H54 (cell line): ENCODE measurements at regions not wholly inside any gene's neighbourhood (a gene's known extent, or its start where the extent isn't known, plus 50 kb on each side); places are given as distances from the start of the nearest gene placed in this dataset.
"Not testable (repeated sequence)": the region's sequence is repeated elsewhere in the genome, so short reads cannot be mapped to it uniquely, and the experiment has no call there.

Experiments
- DNase-seq: peaks from one replicate; pipeline ENCODE4 v3.0.0; 2011; ENCODE audit warnings: low spot score, mixed read lengths; ENCODE audit not compliant: insufficient read length
- FAIRE-seq: peaks from 3 replicates; lab custom pipeline; 2011; peaks lifted over from hg19 to GRCh38; lab: Jason Lieb, UNC
- POLR2A ChIP-seq: IDR thresholded peaks from 2 replicates; pipeline ENCODE4 v1.6.1; 2011; ENCODE audit warnings: low read depth, mild to moderate bottlenecking, low read length

GRCh38 chr2:240236217-240237111 lies 96.0 kb upstream of the OTOS start:
- no peak for TF ChIP-seq POLR2A
- FAIRE-seq (no peak), DNase-seq (no peak)

- TF ChIP-seq POLR2A = no peak
- DNase-seq (no peak), FAIRE-seq (no peak)
Observed at GRCh38 chr2:240237609-240238174, 97.2 kb upstream of the OTOS start.

- DNase-seq (no peak), FAIRE-seq (no peak)
- TF ChIP-seq POLR2A = no peak
Observed at GRCh38 chr2:240238201-240238600, 97.7 kb upstream of the OTOS start.

- DNase-seq = no peak
- no peak for TF ChIP-seq POLR2A
- no peak for FAIRE-seq
Observed at GRCh38 chr2:240238786-240239185, 98.3 kb upstream of the OTOS start.

- DNase-seq = no peak
- FAIRE-seq = no peak
- no peak for TF ChIP-seq POLR2A
Observed at GRCh38 chr2:240239325-240239724, 98.9 kb upstream of the OTOS start.

- DNase-seq = no peak
- no peak for TF ChIP-seq POLR2A
- no peak for FAIRE-seq
Observed at GRCh38 chr2:240240017-240240734, 99.7 kb upstream of the OTOS start.

- TF ChIP-seq POLR2A = no peak
- FAIRE-seq (no peak), DNase-seq (no peak)
Observed at GRCh38 chr2:240240781-240241180, 100.3 kb upstream of the OTOS start.

- DNase-seq (no peak), FAIRE-seq (no peak)
- TF ChIP-seq POLR2A = no peak
Observed at GRCh38 chr2:240241572-240241971, 101.1 kb upstream of the OTOS start.

GRCh38 chr2:240243049-240243448 lies 102.6 kb upstream of the OTOS start:
- not testable (repeated sequence) for DNase-seq, FAIRE-seq

- TF ChIP-seq POLR2A = no peak
- DNase-seq (no peak), FAIRE-seq (no peak)
Observed at GRCh38 chr2:240244543-240244942, 104.1 kb upstream of the OTOS start.

- DNase-seq (no peak), FAIRE-seq (no peak)
- no peak for TF ChIP-seq POLR2A
Observed at GRCh38 chr2:240245184-240245583, 104.7 kb upstream of the OTOS start.

GRCh38 chr2:240245706-240246105 lies 105.2 kb upstream of the OTOS start:
- DNase-seq (no peak), FAIRE-seq (no peak)
- no peak for TF ChIP-seq POLR2A

GRCh38 chr2:240246173-240246820 lies 105.8 kb upstream of the OTOS start:
- TF ChIP-seq POLR2A = no peak
- FAIRE-seq (no peak), DNase-seq (no peak)

GRCh38 chr2:240247241-240247867 lies 106.9 kb upstream of the OTOS start:
- DNase-seq (no peak), FAIRE-seq (no peak)
- TF ChIP-seq POLR2A = no peak
